Mesenchymal stem cell (in vitro differentiated cells and primary cell): ENCODE measurements at regions not wholly inside any gene's neighbourhood (a gene's known extent, or its start where the extent isn't known, plus 50 kb on each side); places are given as distances from the start of the nearest gene placed in this dataset.
"Not testable (repeated sequence)": the region's sequence is repeated elsewhere in the genome, so short reads cannot be mapped to it uniquely, and the experiment has no call there.

ENCODE experiments used
- DNase-seq: peaks from one replicate; pipeline ENCODE4 v3.0.0-alpha.2; 2013
- H2AFZ ChIP-seq: one replicate; pipeline ENCODE4 v1.6.1; 2013; ENCODE audit warnings: low read depth, mild to moderate bottlenecking, control low read depth, inconsistent platforms, low read length, moderate library complexity
- H2AK5ac ChIP-seq: 2 replicates; pipeline ENCODE4 v1.6.1; 2013; ENCODE audit warnings: low read length, moderate library complexity, mild to moderate bottlenecking, inconsistent platforms; ENCODE audit not compliant: severe bottlenecking
- H2BK120ac ChIP-seq: one replicate; pipeline ENCODE4 v1.6.1; 2013; ENCODE audit warnings: low read depth, mild to moderate bottlenecking, inconsistent platforms, low read length, moderate library complexity
- H2BK12ac ChIP-seq, 2 experiments: one replicate each; pipeline ENCODE4 v1.6.1; 2013; ENCODE audit warnings: inconsistent platforms in 2 of 2, low read length in 2 of 2, mild to moderate bottlenecking in 2 of 2, moderate library complexity in 2 of 2, control low read depth in 1 of 2
- H2BK15ac ChIP-seq: one replicate; pipeline ENCODE4 v1.6.1; 2013; ENCODE audit warnings: mild to moderate bottlenecking, low read depth, inconsistent platforms; ENCODE audit not compliant: poor library complexity, severe bottlenecking
- H2BK5ac ChIP-seq: 2 replicates; pipeline ENCODE4 v1.6.1; 2013; ENCODE audit warnings: low read depth, mild to moderate bottlenecking, low read length, control low read depth, inconsistent platforms; ENCODE audit not compliant: poor library complexity, severe bottlenecking
- H3K14ac ChIP-seq, 2 experiments: one replicate each; pipeline ENCODE4 v1.6.1; 2013; ENCODE audit warnings: inconsistent platforms in 2 of 2, low read length in 2 of 2, control low read depth in 1 of 2, mild to moderate bottlenecking in 1 of 2, moderate library complexity in 1 of 2
- H3K18ac ChIP-seq, 2 experiments: one replicate each; pipeline ENCODE4 v1.6.1; 2013; ENCODE audit warnings: inconsistent platforms in 2 of 2, low read length in 2 of 2, control low read depth in 1 of 2, low read depth in 1 of 2, mild to moderate bottlenecking in 1 of 2
- H3K23ac ChIP-seq, 2 experiments: one replicate each; pipeline ENCODE4 v1.6.1; 2013; ENCODE audit warnings: inconsistent platforms in 2 of 2, low read length in 2 of 2, mild to moderate bottlenecking in 2 of 2, moderate library complexity in 2 of 2, control low read depth in 1 of 2
- H3K27ac ChIP-seq: 2 replicates; pipeline ENCODE4 v1.5.1; 2013; ENCODE audit warnings: mild to moderate bottlenecking, moderate library complexity, low read length, control low read depth, inconsistent platforms; ENCODE audit not compliant: poor library complexity, severe bottlenecking
- H3K27me3 ChIP-seq, 2 experiments: 2 replicates each; pipeline versions ENCODE4 v1.6.1 to v1.7.0; 2013; ENCODE audit warnings: low read length in 2 of 2, mild to moderate bottlenecking in 2 of 2, moderate library complexity in 2 of 2, control low read depth in 1 of 2, inconsistent platforms in 1 of 2; ENCODE audit not compliant: control insufficient read depth in 1 of 2, insufficient read depth in 1 of 2
- H3K36me3 ChIP-seq, 2 experiments: 2 replicates each; pipeline versions ENCODE4 v1.6.1 to v1.7.0; 2013; ENCODE audit warnings: low read length in 2 of 2, control low read depth in 1 of 2, inconsistent platforms in 1 of 2, low read depth in 1 of 2, mild to moderate bottlenecking in 1 of 2; ENCODE audit not compliant: insufficient read depth in 2 of 2, control insufficient read depth in 1 of 2
- H3K4ac ChIP-seq, 2 experiments: one replicate each; pipeline ENCODE4 v1.6.1; 2013; ENCODE audit warnings: inconsistent platforms in 2 of 2, low read length in 2 of 2, mild to moderate bottlenecking in 2 of 2, moderate library complexity in 2 of 2, control low read depth in 1 of 2, low read depth in 1 of 2
- H3K4me1 ChIP-seq: 2 replicates; pipeline ENCODE4 v1.6.1; 2013; ENCODE audit warnings: low read depth, low read length, control low read depth; ENCODE audit not compliant: control insufficient read depth, insufficient read depth
- H3K4me2 ChIP-seq: 2 replicates; pipeline ENCODE4 v1.6.1; 2013; ENCODE audit warnings: low read length, mild to moderate bottlenecking, inconsistent platforms; ENCODE audit not compliant: poor library complexity, severe bottlenecking
- H3K4me3 ChIP-seq, 2 experiments: 2 replicates each; pipeline versions ENCODE4 v1.5.1 to v1.7.0; 2013; ENCODE audit warnings: low read length in 2 of 2, mild to moderate bottlenecking in 2 of 2, control low read depth in 1 of 2, low read depth in 1 of 2; ENCODE audit not compliant: insufficient read depth in 1 of 2
- H3K79me1 ChIP-seq: replicated peaks from 2 replicates; pipeline ENCODE4 v1.6.1; 2013; ENCODE audit warnings: mild to moderate bottlenecking, control low read depth, low read length, inconsistent platforms; ENCODE audit not compliant: poor library complexity, severe bottlenecking
- H3K9ac ChIP-seq: 2 replicates; pipeline ENCODE4 v1.7.0; 2013; ENCODE audit warnings: mild to moderate bottlenecking, low read length, moderate library complexity
- H3K9me3 ChIP-seq: 2 replicates; pipeline ENCODE4 v1.7.0; 2013; ENCODE audit warnings: mild to moderate bottlenecking, low read length; ENCODE audit not compliant: control insufficient read depth
- H4K8ac ChIP-seq: one replicate; pipeline ENCODE4 v1.6.1; 2013; ENCODE audit warnings: inconsistent platforms, mild to moderate bottlenecking, low read length, moderate library complexity
- H4K91ac ChIP-seq: one replicate; pipeline ENCODE4 v1.6.1; 2013; ENCODE audit warnings: mild to moderate bottlenecking, low read length, inconsistent platforms
- WGBS: methylation state at CpG from one replicate; pipeline ENCODE4 v1.1.7; 2013; ENCODE audit warnings: mixed read lengths; 5-methylcytosine and 5-hydroxymethylcytosine counted together

GRCh38 chr13:50426927-50427326, 411.7 kb downstream of the KCNRG start:
- Histone ChIP-seq H3K79me1 (no peaks in the 10 kb centered on the region), H3K18ac (no peak overlapping the region), H3K27me3 (no peaks in the 10 kb centered on the region), H3K9me3 (no peaks in the 10 kb centered on the region), H3K4me2 (no peak overlapping the region), H2BK15ac (no peak overlapping the region), H3K4me1 (peaks cover 5% of the 10 kb centered on the region), H2AK5ac (no peak overlapping the region), H3K4me3 (no peak overlapping the region), H3K14ac (no peak overlapping the region), H3K36me3 (no peaks in the 10 kb centered on the region), H2AFZ (no peak overlapping the region), H4K8ac (no peak overlapping the region), H2BK120ac (no peak overlapping the region), H3K9ac (no peak overlapping the region), H2BK5ac (no peak overlapping the region), H3K23ac (no peak overlapping the region), H3K27ac (no peak overlapping the region), H2BK12ac (no peak overlapping the region), H4K91ac (no peak overlapping the region), H3K4ac (no peak overlapping the region)
- no peak for DNase-seq

GRCh38 chr13:50427511-50427910, 412.3 kb downstream of the KCNRG start:
- H3K18ac ChIP-seq, H2AK5ac ChIP-seq: not testable (repeated sequence)

GRCh38 chr13:50428183-50428877, 413.1 kb downstream of the KCNRG start:
- no peak for DNase-seq
- Histone ChIP-seq H3K36me3 (no peaks in the 10 kb centered on the region), H3K14ac (no peak overlapping the region), H3K18ac (no peak overlapping the region), H3K23ac (no peak overlapping the region), H2BK12ac (no peak overlapping the region), H3K9me3 (no peaks in the 10 kb centered on the region), H2AFZ (no peak overlapping the region), H4K91ac (no peak overlapping the region), H3K27ac (no peak overlapping the region), H2AK5ac (no peak overlapping the region), H3K9ac (no peak overlapping the region), H2BK5ac (no peak overlapping the region), H3K4me3 (no peak overlapping the region), H3K27me3 (no peaks in the 10 kb centered on the region), H4K8ac (no peak overlapping the region), H2BK120ac (no peak overlapping the region), H3K4me1 (no peaks in the 10 kb centered on the region), H2BK15ac (no peak overlapping the region), H3K79me1 (no peaks in the 10 kb centered on the region), H3K4ac (no peak overlapping the region), H3K4me2 (no peak overlapping the region)
- WGBS: 96% methylated on average over 1 of the region's 1 CpG

More at GRCh38 chr13:50427511-50427910, 412.3 kb downstream of the KCNRG start:
- H3K4ac ChIP-seq, H3K27ac ChIP-seq, H4K8ac ChIP-seq, H3K23ac ChIP-seq, H3K14ac ChIP-seq, H2BK5ac ChIP-seq, H3K4me3 ChIP-seq, H3K9me3 ChIP-seq, H3K36me3 ChIP-seq, H4K91ac ChIP-seq, H3K4me2 ChIP-seq, DNase-seq, H3K27me3 ChIP-seq, H2AFZ ChIP-seq, H2BK12ac ChIP-seq, H3K4me1 ChIP-seq, H3K79me1 ChIP-seq, H3K9ac ChIP-seq, H2BK15ac ChIP-seq: not testable (repeated sequence)
- peak overlapping the region; percentile 19 for H2BK120ac ChIP-seq
- WGBS: 92% methylated on average over 7 of the region's 9 CpGs

- Histone ChIP-seq H2BK120ac (no peak overlapping the region), H3K23ac (no peak overlapping the region), H3K79me1 (no peaks in the 10 kb centered on the region), H4K8ac (no peak overlapping the region), H2BK12ac (no peak overlapping the region), H3K14ac (no peak overlapping the region), H3K4ac (no peak overlapping the region), H3K4me2 (no peak overlapping the region), H3K27ac (no peak overlapping the region), H3K27me3 (no peaks in the 10 kb centered on the region), H3K18ac (no peak overlapping the region), H3K4me3 (no peak overlapping the region), H2BK15ac (no peak overlapping the region), H2BK5ac (no peak overlapping the region), H3K9me3 (no peaks in the 10 kb centered on the region), H4K91ac (no peak overlapping the region), H2AFZ (no peak overlapping the region), H3K4me1 (no peaks in the 10 kb centered on the region), H3K9ac (no peak overlapping the region), H2AK5ac (no peak overlapping the region), H3K36me3 (no peaks in the 10 kb centered on the region)
- WGBS: 80% methylated on average over 1 of the region's 2 CpGs
- DNase-seq: no peak
Observed at GRCh38 chr13:50435011-50435410, 408.5 kb downstream of the DLEU7 start.
